Mesendoderm (in vitro differentiated cells): ENCODE measurements at regions not wholly inside any gene's neighbourhood (a gene's known extent, or its start where the extent isn't known, plus 50 kb on each side); places are given as distances from the start of the nearest gene placed in this dataset.
"Not testable (repeated sequence)": the region's sequence is repeated elsewhere in the genome, so short reads cannot be mapped to it uniquely, and the experiment has no call there.

Source experiments
- DNase-seq: peaks from one replicate; pipeline ENCODE4 v3.0.0; 2013
- H2AK5ac ChIP-seq: 2 replicates; pipeline ENCODE4 v1.6.1; 2013; ENCODE audit warnings: low read length, inconsistent platforms
- H2BK120ac ChIP-seq: 2 replicates; pipeline ENCODE4 v1.6.1; 2013; ENCODE audit warnings: low read depth, mild to moderate bottlenecking, low read length, moderate library complexity, mixed read lengths
- H2BK15ac ChIP-seq: replicated peaks from 2 replicates; pipeline ENCODE4 v1.6.1; 2013; ENCODE audit warnings: low read depth, mild to moderate bottlenecking, moderate library complexity
- H2BK5ac ChIP-seq: 2 replicates; pipeline ENCODE4 v1.6.1; 2013; ENCODE audit warnings: low read length, inconsistent platforms
- H3K18ac ChIP-seq: 2 replicates; pipeline ENCODE4 v1.6.1; 2013; ENCODE audit warnings: mild to moderate bottlenecking, low read length, mixed read lengths
- H3K23ac ChIP-seq: one replicate; pipeline ENCODE4 v1.6.1; 2013; ENCODE audit warnings: low read length
- H3K27ac ChIP-seq: 2 replicates; pipeline ENCODE4 v1.5.1; 2013; ENCODE audit warnings: low read depth, mild to moderate bottlenecking, inconsistent platforms, low read length, moderate library complexity
- H3K27me3 ChIP-seq: 2 replicates; pipeline ENCODE4 v1.6.1; 2013; ENCODE audit warnings: low read length, control low read depth, mild to moderate bottlenecking, inconsistent platforms; ENCODE audit not compliant: insufficient read depth, poor library complexity
- H3K36me3 ChIP-seq: 2 replicates; pipeline ENCODE4 v1.6.1; 2013; ENCODE audit warnings: low read length, inconsistent platforms; ENCODE audit not compliant: control insufficient read depth, insufficient read depth
- H3K4ac ChIP-seq: one replicate; pipeline ENCODE4 v1.6.1; 2013; ENCODE audit warnings: low read depth, mild to moderate bottlenecking, low read length, moderate library complexity
- H3K4me1 ChIP-seq: 2 replicates; pipeline ENCODE4 v1.6.1; 2013; ENCODE audit warnings: low read depth, low read length, inconsistent platforms; ENCODE audit not compliant: control insufficient read depth
- H3K4me2 ChIP-seq: 2 replicates; pipeline ENCODE4 v1.6.1; 2013; ENCODE audit warnings: low read length
- H3K4me3 ChIP-seq: 2 replicates; pipeline ENCODE4 v1.5.1; 2013; ENCODE audit warnings: mild to moderate bottlenecking, low read length
- H3K56ac ChIP-seq: one replicate; pipeline ENCODE4 v1.6.1; 2013; ENCODE audit warnings: low read length
- H3K79me1 ChIP-seq: 2 replicates; pipeline ENCODE4 v1.6.1; 2013; ENCODE audit warnings: low read length, inconsistent platforms
- H3K79me2 ChIP-seq: 2 replicates; pipeline ENCODE4 v1.6.1; 2013; ENCODE audit warnings: mild to moderate bottlenecking, low read length; ENCODE audit not compliant: control insufficient read depth, insufficient read depth
- H3K9ac ChIP-seq: 2 replicates; pipeline ENCODE4 v1.6.1; 2013; ENCODE audit warnings: low read length, inconsistent platforms
- H4K5ac ChIP-seq: one replicate; pipeline ENCODE4 v1.6.1; 2013; ENCODE audit warnings: low read length
- H4K8ac ChIP-seq: one replicate; pipeline ENCODE4 v1.6.1; 2013; ENCODE audit warnings: low read depth, mild to moderate bottlenecking, control low read depth, low read length, moderate library complexity
- WGBS: extraction: QIAGEN DNeasy Blood & Tissue Kit; methylation state at CpG from one replicate; pipeline ENCODE4 v1.1.7; 2013; ENCODE audit warnings: low lambda C conversion rate, missing lambda C conversion rate; ENCODE audit not compliant: insufficient coverage; ENCODE audit errors: extremely low coverage; 5-methylcytosine and 5-hydroxymethylcytosine counted together

GRCh38 chr7:145812218-145812617 lies 304.4 kb upstream of the CNTNAP2 start:
- no peaks in the 10 kb centered on the region for H3K79me1 ChIP-seq
- H3K56ac ChIP-seq: no peak overlapping the region
- H2AK5ac ChIP-seq: no peak overlapping the region
- no peaks in the 10 kb centered on the region for H3K4me1 ChIP-seq
- no peaks in the 10 kb centered on the region for H3K79me2 ChIP-seq
- H2BK15ac ChIP-seq: no peak overlapping the region
- no peak overlapping the region for H3K27ac ChIP-seq
- no peak overlapping the region for H3K9ac ChIP-seq
- no peaks in the 10 kb centered on the region for H3K36me3 ChIP-seq
- H2BK5ac ChIP-seq: no peak overlapping the region
- H4K5ac ChIP-seq: no peak overlapping the region
- no peak overlapping the region for H3K4me3 ChIP-seq
- no peaks in the 10 kb centered on the region for H3K27me3 ChIP-seq
- no peak overlapping the region for H3K4me2 ChIP-seq
- H2BK120ac ChIP-seq: no peak overlapping the region
- H4K8ac ChIP-seq: no peak overlapping the region
- H3K18ac ChIP-seq: no peak overlapping the region
- no peak overlapping the region for H3K4ac ChIP-seq
- H3K23ac ChIP-seq: no peak overlapping the region
- no peak for DNase-seq

DNA sequence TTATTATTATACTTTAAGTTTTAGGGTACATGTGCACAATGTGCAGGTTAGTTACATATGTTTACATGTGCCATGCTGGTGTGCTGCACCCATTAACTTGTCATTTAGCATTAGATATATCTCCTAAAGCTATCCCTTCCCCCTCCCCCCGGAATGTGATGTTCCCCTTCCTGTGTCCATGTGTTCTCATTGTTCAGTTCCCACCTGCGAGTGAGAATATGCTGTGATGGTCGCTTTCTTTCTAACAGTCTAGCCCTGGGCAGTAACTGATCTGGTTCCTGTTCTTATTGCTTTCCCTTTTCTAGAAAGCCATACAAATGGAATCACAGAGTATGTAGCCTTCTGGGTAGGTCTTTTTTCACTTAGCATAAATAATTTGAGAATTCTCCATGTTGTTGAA lies 311.1 kb upstream of the CNTNAP2 start:
- H3K4me2 ChIP-seq, H2BK120ac ChIP-seq, DNase-seq, H3K79me2 ChIP-seq, H3K4ac ChIP-seq, H2AK5ac ChIP-seq, H3K4me3 ChIP-seq, H3K56ac ChIP-seq, H3K18ac ChIP-seq, H3K4me1 ChIP-seq, H3K27me3 ChIP-seq, H4K8ac ChIP-seq, H3K23ac ChIP-seq, H2BK15ac ChIP-seq, H2BK5ac ChIP-seq, H3K9ac ChIP-seq, H3K27ac ChIP-seq, H4K5ac ChIP-seq, H3K79me1 ChIP-seq, H3K36me3 ChIP-seq: not testable (repeated sequence)
- WGBS: no CpG with 5 or more reads among the region's 3 CpGs

- H3K36me3 ChIP-seq: no peaks in the 10 kb centered on the region
- H2BK15ac ChIP-seq: no peak overlapping the region
These were observed 319.1 kb upstream of the CNTNAP2 start for GRCh38 chr7:145797507-145797906.

GRCh38 chr7:145795132-145795531 lies 321.5 kb upstream of the CNTNAP2 start:
- Histone ChIP-seq H3K79me1 (no peaks in the 10 kb centered on the region), H3K18ac (no peak overlapping the region), H3K9ac (no peak overlapping the region), H3K79me2 (no peaks in the 10 kb centered on the region), H3K4me3 (no peak overlapping the region), H2AK5ac (no peak overlapping the region), H3K27ac (no peak overlapping the region), H3K4me2 (no peak overlapping the region), H4K5ac (no peak overlapping the region), H4K8ac (no peak overlapping the region), H3K4me1 (no peaks in the 10 kb centered on the region), H2BK5ac (no peak overlapping the region), H2BK15ac (no peak overlapping the region), H3K4ac (no peak overlapping the region), H3K56ac (no peak overlapping the region), H3K23ac (no peak overlapping the region), H2BK120ac (no peak overlapping the region), H3K27me3 (no peaks in the 10 kb centered on the region), H3K36me3 (no peaks in the 10 kb centered on the region)
- no peak for DNase-seq

More at GRCh38 chr7:145797507-145797906, 319.1 kb upstream of the CNTNAP2 start:
- Histone ChIP-seq H3K4me3 (no peak overlapping the region), H2BK120ac (no peak overlapping the region), H3K27ac (no peak overlapping the region), H4K8ac (no peak overlapping the region), H3K9ac (no peak overlapping the region), H3K79me1 (no peaks in the 10 kb centered on the region), H3K27me3 (no peaks in the 10 kb centered on the region), H3K4me2 (no peak overlapping the region), H3K23ac (no peak overlapping the region), H3K4me1 (no peaks in the 10 kb centered on the region), H3K56ac (no peak overlapping the region), H3K79me2 (no peaks in the 10 kb centered on the region), H2BK5ac (no peak overlapping the region), H3K18ac (no peak overlapping the region), H3K4ac (no peak overlapping the region), H2AK5ac (no peak overlapping the region), H4K5ac (no peak overlapping the region)
- WGBS: no CpG with 5 or more reads among the region's 2 CpGs
- DNase-seq: peak; percentile 30

GRCh38 chr7:145784809-145785780 lies 331.5 kb upstream of the CNTNAP2 start:
- H3K36me3 ChIP-seq: no peaks in the 10 kb centered on the region
- no peak overlapping the region for H3K23ac ChIP-seq
- no peaks in the 10 kb centered on the region for H3K4me1 ChIP-seq
- no CpG with 5 or more reads among the region's 20 CpGs for WGBS
- H3K27me3 ChIP-seq: no peaks in the 10 kb centered on the region
- no peak overlapping the region for H3K4me3 ChIP-seq
- H3K9ac ChIP-seq: no peak overlapping the region
- no peak overlapping the region for H4K8ac ChIP-seq
- H3K79me1 ChIP-seq: no peaks in the 10 kb centered on the region
- no peak overlapping the region for H2BK15ac ChIP-seq
- no peak overlapping the region for H4K5ac ChIP-seq
- no peak overlapping the region for H2AK5ac ChIP-seq
- H3K18ac ChIP-seq: no peak overlapping the region
- no peak for DNase-seq
- no peak overlapping the region for H3K4me2 ChIP-seq
- H3K27ac ChIP-seq: no peak overlapping the region
- no peak overlapping the region for H2BK120ac ChIP-seq
- no peak overlapping the region for H2BK5ac ChIP-seq
- H3K4ac ChIP-seq: no peak overlapping the region
- no peaks in the 10 kb centered on the region for H3K79me2 ChIP-seq
- no peak overlapping the region for H3K56ac ChIP-seq

DNA sequence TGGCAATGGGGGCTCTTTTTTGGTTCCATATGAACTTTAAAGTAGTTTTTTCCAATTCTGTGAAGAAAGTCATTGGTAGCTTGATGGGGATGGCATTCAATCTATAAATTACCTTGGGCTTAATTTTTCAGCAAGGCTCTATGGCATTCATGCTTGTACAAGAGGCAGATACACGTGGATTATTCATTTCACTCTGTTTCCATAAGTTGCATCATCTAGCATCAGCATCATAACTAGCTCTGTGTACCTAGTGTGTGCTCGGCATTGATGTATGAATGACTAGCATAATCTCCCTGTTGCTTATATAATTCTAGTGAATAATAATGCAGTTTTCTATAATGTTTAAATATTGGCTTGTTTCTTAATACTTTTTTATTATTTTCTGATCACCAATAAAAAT lies 335.2 kb upstream of the CNTNAP2 start:
- H2BK15ac ChIP-seq, H3K4me3 ChIP-seq, H4K5ac ChIP-seq, H3K23ac ChIP-seq, H3K4me2 ChIP-seq, H2AK5ac ChIP-seq, H3K4ac ChIP-seq, H2BK5ac ChIP-seq, H3K79me1 ChIP-seq, H3K56ac ChIP-seq, H3K9ac ChIP-seq, H3K4me1 ChIP-seq, H3K79me2 ChIP-seq, H3K27ac ChIP-seq, H4K8ac ChIP-seq, DNase-seq, H3K18ac ChIP-seq, H3K27me3 ChIP-seq, H3K36me3 ChIP-seq, H2BK120ac ChIP-seq: not testable (repeated sequence)
- WGBS: no CpG with 5 or more reads among the region's 2 CpGs
